SK-N-DZ (cell line): ENCODE measurements at regions not wholly inside any gene's neighbourhood (a gene's known extent, or its start where the extent isn't known, plus 50 kb on each side); places are given as distances from the start of the nearest gene placed in this dataset.

Source experiments
- DNase-seq: peaks from one replicate; pipeline ENCODE4 v3.0.0-alpha.2; 2015; ENCODE audit warnings: low spot score

DNA sequence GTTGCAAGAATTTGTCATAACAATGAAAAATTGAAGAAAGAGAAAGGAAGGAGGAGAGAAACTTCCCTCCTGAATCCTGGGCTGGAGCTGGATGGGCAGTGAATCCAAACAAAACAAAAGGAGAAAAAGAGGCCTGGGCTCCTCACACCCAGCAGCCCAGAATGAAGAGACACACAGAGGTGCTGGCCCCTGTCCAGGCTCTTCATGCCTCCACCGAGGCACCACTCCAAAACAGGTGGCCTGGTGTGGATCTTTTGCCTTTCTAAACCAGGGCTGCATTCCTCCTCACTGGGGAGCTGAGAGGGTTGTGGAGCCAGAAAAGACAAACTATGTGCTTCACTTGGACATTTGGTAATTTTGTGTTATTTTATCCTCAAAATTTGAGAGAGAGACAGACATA, 76.0 kb downstream of the FAM124B start:
- no peak for DNase-seq

DNA sequence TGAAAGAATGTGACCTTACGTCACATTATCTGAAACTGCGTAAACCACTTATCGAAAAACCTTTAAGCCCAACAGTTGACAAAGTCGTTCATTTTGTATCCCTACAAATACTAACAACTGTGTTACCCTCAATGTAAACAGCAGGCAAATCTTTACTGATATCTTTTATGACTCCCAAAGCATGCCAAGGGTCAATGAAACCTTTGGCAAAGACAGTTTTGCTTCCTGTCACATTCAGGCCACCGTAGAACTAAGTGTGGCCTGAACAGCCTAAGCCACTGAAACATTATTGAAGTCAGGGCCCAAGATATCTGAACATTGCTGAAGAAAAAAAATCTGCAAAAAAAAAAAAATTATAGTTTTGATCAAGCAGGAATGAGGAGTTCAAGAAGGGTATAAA, 77.3 kb downstream of the FAM124B start:
- DNase-seq, result no peak

DNA sequence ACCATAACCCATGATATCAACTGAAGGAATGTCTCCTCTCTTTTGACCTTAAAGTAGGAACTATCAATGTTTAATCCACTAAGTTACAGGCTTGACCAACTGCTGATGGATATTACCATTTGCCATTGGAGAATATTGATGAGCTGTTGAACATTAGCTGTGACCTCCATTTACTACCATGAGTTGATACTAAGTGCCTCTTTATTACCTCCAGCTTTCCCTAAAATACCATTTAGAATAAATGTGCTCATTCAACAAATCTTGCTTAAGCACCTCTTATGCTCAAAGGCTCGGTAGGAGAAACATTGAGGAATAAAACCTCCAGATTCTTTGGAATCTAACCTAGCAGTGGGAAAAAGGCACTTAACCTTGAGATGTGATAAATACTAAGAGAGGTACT, 81.2 kb downstream of the FAM124B start:
- DNase-seq, result no peak

DNA sequence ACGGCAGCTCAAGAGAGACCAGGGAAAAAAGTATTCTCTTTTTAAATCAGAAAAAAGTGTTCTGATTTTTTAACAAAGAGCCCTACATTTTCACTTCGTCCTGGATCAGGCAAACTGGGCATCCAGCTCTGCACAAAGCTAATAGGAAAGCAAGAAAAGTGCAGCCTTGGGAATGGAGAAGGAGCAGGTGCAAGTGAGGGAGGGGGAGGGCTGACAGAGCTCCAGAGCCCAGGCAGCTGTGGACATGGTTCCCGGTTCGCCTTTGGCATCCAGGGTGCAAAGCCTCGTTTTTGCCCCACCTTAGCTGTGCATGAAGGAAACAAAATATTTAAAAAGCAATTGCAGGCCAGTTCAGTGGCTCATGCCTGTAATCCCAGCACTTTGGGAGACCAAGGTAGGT, 82.2 kb downstream of the FAM124B start:
- no peak for DNase-seq

DNA sequence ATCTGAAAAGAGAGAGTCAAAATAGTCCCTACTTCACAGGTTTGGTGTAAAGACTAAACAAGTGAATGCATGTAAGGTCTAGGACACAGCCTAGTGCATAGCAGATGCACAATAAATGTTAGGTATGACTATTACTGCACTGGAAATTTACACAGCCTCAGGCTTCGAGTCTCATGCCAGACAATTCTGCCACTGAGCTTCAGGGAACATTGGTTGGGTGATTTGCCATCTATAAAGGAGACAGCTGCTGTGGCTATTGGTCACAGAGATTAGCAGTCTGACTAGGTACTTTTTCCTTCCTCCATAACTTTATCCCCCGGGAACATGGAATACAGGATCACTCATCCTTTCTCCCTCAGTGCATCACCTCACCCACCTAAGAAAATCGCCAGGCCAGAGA, 89.2 kb downstream of the FAM124B start:
- no peak for DNase-seq

DNA sequence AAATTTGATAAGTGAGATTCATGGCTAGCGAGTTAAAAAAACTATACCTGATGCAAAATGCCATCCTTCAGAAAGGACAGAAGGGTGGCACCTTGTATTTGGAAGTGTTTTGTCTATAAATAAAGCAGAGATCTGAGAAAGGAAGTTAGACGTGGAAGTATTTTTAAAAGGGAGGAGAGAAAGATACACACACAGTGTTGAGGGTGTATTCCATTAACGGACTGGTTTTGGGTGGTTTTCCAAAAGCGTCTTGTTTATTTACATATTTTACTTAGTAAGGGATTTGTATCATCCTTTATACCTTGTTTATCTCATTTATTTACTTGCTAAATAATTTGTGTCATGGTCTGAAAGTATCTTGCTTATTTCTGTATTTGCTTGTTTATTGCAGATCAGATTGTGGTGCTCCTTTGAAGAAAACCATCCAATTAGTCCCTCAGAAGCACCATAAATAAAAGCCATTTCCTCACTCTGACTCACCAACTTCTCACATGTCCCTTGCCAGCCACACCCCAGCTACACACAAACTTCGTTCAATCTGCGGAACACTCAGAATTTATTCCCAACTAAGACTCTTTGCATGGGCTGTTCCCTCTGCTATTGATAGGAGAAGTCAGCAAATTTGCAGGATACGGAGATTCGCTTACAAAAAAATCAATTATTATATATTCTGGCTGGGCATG, 90.8 kb downstream of the FAM124B start:
- no peak for DNase-seq

DNA sequence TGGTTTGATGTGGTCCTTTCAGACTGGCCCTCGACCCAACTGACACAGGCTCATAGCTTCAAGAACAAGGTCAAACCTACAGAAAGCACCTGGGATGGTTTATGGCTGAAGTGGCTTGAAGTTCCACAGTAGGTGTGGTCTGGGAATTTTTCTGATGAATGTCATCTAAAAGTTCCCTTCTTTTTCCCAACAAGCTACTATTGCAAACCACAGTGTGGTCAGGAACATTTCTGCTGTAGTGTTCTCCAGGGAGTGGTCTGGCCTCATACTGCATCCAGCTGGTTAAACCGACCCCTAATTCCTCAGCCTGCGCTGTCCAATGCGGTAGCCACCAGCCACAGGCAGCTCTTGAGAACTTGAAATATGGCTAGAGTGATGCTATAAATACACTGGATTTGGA, 92.7 kb downstream of the FAM124B start:
- DNase-seq, result no peak

DNA sequence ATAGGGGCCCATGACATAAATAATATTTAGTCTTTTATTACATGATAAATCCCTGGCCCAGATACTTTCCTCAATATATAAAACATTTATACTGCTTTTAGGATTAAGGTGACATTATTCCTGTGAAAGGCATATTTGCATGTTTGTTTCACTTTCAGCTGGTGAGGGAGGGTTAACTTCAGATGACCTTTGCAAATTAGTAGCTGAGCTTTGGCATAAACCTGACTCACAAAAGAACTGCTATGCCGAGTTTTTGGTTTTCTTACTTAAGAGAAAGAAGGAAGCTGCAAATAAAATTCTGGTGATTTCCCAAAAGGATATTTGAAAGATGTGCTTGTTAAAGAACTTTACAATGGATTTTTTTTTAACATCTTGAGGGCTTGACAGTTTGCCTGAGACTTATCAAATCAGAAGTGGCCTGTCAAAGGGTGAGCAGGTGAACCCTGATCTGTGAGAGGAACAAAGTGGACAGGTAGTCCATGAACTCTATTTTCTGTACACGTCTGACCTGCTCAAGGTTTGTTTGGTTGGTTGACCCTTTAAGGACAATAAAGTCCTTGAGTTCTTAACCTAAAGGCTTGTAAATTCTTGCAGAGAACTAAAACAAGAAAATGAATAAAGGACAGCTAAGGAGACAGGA, 93.5 kb downstream of the FAM124B start:
- DNase-seq, result no peak

DNA sequence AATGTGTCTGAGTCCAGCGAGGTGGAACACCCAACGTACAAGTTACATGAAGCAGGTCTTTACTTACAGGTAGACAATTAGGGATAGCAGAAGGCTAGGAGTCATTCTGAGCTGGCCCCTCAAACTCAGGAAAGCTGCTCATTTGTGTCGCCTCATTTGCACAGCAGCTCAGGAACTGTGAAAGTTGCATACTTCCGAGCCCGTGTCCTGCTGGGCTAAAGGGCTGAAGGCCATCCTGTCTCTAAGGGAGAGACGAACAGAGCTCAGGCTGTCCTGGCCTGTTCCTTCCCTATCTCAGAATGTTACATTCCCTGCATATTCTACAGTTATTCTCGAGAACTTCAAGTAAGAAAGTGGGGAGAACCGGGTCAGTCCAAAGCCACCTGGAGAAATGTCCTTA, 99.0 kb downstream of the FAM124B start:
- DNase-seq, result no peak

DNA sequence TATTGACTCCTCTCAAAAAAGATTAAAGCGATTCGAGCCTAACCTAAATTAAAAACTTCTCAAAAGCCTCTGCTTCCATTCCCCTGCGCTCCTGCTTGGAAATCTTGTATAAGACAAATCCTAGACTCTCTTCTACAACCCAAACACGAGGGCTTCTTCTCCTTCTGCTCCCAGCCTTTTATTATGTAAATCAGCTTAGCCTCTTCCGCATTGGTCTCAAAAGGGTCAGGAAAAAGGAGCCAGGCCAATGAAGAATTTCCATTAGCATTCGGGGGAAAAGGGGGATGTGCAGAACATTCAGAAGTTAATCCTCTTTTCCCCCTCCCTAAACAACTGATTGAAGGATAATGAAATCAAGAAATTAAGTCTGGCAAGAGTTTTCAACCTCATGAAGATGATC, 107.9 kb downstream of the FAM124B start:
- no peak for DNase-seq

DNA sequence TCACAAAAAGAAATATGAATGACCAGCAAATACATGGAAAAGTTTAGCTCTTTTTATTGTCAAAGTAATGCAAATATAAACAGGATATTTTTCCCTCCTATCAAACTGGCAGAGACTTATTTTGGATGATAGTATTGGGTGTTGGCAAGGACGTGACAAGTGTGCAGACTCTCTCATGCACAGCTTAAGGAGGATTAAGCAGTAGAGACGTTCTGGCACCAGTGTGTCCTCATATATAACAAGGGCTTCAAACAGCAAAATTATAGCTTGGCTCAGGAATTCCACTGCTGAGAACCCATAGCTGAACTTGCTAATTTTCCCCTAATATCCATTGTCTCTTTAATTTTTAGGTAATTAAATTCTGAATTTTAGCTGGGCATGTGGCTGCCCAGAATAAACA, 114.4 kb downstream of the FAM124B start:
- DNase-seq, result no peak

DNA sequence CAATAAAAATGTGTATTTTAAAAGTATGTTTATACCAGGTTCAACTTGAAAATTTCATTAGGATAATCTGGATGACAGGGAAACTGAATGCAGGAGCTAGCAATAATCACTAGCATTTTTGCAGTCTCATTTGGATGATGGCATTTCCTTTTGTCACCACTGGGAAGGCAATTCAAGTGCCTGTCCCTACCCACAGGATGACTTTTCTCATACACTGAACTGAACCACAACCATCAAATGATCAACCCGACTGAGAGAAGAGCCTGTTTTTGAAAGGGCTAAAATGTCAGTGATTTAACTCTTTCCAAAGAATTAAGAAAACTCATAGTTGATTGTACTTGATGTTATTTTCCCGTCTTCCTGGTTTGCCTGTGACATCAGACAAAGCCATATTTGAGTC, 115.0 kb downstream of the FAM124B start:
- no peak for DNase-seq

DNA sequence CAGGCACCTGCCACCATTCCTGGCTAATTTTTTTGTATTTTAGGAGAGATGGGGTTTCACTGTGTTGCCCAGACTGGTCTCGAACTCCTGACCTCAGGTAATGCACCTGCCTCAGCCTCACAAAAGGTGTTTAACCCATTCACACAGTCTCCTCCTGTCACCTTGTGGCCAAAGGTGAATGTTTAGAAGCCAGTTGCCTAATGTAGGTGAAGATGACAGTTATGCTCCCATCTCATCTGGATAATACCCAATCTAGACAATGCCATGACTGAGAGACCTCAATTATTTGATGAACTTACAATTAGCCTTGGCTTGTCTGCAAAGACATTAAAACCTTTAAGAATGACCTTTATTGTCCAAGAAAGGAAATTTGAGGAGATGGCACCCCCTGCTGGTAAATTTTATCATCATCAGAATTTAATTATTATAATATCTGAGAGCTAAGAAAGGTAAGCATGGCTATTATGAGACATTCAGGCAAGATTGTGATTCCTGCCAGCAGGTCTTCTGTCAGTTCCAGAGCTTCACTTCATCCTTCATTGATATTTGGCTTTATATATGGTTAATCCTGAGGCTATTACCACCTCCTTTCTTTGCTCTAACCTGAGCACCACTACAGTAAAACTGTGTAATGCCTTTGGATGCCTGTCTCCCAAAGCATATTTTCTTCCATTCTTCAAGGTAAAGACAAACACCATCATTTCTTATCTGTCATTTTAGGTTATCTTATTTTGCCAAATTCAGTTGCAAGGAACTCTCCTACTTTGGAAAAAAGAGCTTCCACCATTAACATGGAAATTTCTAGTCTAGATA, 117.6 kb downstream of the FAM124B start:
- DNase-seq, result peak; percentile 40

DNA sequence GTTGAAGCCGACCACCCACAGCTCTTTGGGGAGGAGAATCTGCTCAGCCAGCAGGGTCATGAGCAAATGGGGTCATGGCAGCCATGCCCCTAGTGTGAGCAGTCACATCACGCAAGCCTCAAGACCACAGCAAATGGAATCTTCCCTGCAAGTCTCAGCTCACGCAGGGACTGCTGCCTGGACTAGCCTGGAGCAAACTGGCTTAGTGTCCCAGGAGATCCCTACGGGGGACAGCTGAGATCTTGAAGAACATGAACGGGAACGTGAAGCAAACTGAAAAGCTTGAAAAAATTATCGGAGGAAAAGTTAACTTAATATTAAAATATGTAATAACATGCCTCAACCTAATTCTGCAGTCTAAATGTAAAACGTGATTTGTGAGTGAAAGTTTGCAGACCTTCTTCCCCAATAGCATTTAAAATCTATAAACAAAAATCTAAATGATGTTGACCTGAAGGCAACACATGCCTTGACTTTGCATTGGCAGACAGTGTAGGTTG, 118.4 kb downstream of the FAM124B start:
- DNase-seq, result no peak

DNA sequence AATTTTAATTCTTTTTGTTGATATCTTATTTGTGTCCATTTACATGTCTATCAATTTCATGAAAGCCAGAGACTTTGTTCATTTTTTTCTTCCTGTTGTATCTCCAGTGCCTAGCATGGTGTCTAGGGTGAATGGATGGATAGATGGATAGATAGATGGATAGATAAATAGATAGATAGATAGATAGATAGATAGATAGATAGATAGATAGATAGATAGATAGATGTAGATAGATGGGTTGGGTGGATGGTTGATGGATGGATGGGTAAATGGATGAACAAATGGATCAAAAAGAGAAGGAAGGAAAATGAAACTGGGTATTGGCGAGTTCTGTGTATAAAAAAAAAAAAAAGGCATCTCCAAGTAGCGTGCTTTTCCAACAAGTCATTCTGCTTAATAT, 120.5 kb downstream of the FAM124B start:
- no peak for DNase-seq

DNA sequence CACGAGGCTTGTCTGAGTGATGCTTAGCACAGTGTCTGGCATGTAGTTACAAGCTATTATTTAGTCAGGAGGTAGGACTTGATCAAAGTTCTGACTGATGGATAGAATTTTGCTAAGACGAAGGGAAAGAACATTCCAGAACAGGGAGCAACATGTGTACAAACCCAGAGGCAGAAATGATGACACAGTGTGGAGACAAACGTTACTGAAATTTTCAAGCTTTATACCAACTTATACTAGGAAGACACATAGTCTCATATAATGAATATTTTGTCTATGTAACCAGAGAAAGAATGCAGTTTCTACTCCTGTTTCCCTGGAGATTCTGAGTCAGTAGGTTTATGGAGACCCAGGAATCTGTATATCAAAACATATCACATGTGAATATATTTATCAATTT, 123.4 kb downstream of the FAM124B start:
- DNase-seq, result no peak

DNA sequence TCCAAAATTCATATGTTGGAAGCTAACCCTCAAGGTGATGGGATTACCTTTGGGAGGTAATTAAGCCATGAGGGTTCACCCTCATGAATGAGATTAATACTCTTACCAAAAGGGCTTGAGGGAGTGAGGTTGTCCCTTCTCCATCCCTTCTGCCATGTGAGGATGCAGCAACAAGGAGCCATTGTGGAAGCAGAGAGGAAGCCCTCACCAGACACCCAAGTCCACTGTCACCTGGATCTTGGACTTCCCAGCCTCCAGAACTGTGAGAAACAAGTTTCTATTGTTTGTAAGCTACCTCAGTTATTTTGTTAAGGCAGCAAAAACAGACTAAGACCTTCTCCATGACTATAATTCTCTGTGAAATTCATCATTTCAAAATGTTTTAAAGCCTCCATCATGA, 125.7 kb downstream of the FAM124B start:
- no peak for DNase-seq

DNA sequence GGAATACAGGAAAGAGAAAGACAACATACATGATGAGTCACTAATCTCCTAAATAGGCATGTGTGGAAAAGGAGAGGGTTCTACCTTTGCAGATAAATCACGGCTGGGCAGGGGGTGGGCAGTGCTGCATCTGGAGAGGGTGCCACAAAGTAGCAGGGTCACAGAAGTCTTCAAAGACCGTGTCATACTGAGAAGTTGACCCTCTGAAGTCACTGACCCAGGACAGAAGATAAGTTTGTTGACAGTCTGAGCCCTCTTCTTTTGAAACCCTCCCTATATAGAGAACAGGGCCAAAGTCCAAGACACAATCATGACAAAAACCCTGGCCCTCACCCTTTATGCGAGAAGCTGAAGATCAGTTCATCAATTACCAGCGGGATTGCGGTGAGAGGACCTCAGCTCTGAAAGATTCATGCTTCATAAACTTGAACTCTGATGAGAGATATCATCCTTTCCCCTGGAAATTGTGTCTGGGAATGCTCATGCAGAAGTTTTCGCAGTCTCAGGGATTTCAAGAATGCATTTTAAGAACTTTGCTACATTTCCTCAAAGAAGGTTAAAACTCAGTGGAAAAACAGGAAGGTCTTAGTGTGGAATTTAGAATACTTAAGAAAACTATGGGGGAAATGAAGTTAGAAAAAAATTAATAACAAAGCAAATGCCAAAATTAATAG, 129.5 kb downstream of the FAM124B start:
- DNase-seq, result no peak

DNA sequence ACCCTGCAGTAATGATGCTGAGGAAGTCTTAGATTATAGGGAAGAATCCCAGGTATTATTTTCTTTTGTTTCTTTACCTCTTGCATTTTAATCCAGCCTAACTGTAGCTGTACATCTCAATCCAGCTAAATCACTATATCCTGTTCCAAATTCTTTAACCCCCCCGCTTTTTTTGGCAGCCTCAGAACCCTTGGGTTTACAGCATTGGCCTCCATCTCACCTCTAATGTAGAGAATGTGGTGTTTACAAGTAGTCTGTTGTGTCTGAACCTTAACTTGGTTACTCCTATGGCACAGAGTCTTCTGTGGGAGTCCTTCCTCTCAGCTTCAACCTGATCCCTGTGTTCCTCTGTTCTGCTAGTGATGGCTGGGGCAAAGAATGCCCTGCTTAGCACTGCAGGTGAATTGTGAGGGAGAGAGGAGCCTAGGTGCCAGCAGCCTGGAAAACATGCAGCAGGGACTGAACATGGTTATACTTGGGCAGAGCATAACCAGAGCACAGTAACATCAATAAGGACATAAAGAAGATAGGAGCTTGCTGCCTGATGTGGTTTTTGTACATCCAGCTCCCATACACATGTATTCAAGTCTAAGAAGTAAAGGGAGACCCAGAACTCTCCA, 130.2 kb downstream of the FAM124B start:
- no peak for DNase-seq

DNA sequence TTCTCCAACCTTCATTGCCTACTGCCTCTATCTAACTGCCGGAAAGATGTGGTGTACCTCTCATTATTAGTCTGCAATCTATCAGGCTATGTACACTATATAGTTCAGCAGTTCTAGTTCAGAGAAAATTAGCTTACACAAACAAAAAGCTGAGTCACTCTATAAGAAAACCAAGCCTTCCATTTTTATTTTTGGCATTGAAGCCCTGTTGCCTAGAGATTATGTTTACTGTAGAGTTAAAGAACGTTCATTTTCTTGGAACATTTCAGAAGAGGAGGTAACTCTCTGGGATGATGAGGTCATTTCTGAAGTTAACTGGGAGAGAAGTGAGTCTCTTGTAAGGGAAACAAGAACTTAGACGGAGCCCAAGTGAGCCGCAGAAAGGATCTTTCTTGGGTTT, 133.5 kb downstream of the FAM124B start:
- no peak for DNase-seq

DNA sequence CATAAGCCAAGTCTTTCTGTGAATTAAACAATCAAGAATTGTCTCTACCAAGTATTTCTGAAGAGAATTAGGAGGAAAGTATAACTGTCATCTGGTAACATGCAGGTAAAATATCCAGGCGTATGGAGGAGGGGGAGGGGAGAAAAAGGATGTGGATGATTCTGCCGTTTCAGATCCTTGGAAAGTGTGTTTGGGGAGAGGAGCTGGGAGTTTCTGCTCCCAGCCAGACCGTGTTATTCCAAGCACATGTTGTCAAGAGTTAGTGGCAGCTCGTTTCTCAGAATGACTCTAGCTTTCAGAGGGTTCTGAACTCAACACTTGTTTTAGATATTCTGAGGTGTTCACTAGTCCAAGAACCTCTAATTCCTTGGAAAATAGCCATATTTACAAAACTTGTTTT, 137.6 kb downstream of the FAM124B start:
- DNase-seq, result no peak

DNA sequence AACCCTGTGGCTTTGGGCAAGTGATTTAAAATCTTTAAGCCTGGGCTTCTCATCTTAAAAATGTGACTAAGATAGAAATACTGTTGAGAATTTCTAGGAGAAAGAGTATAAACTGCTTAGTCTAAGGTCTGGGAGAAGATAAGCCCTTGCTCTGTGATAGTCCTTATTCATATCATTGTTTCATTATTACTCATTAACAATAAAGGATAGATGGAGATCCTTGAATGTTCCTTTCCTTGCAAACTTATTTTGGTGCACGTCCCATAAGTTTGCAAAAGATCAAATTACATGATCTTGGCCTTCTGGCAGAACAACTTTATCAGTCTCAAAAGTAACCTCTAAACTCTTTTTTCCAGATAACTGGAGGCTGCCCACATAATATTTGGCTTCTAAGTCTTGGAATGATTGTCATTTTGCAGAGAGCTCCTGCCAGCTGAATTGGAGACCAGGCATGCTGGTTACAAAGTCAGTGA, 138.3 kb downstream of the FAM124B start:
- no peak for DNase-seq
